ENCODE measurements at regions not wholly inside any gene's neighbourhood (a gene's known extent, or its start where the extent isn't known, plus 50 kb on each side); places are given as distances from the start of the nearest gene placed in this dataset.

- Histone ChIP-seq H3K79me1 (ENCODE audit: low read depth in 1 of 2, low read length in 2 of 2) (no peaks in the 10 kb centered on the region), H2AFZ (replicated peaks; ENCODE audit: low read length, poor library complexity) (no peak overlapping the region), H2BK5ac (ENCODE audit: low read depth, low read length, poor library complexity, severe bottlenecking) (no peak overlapping the region), H4K8ac (ENCODE audit: low read depth in 2 of 2, low read length in 2 of 2) (no peak overlapping the region), H4K20me1 (ENCODE audit: insufficient read depth, low read length) (no peaks in the 10 kb centered on the region), H3K27ac (ENCODE audit: insufficient read depth, low read length) (no peak overlapping the region), H3K9me3 (ENCODE audit: control insufficient read depth, insufficient read depth, low read length) (peaks cover 10% of the 10 kb centered on the region), H3K9me1 (ENCODE audit: insufficient read depth, low read length) (no peaks in the 10 kb centered on the region), H4K5ac (ENCODE audit: low read depth, low read length) (no peak overlapping the region), H3K56ac (ENCODE audit: extremely low read depth, insufficient read depth, low read length) (no peak overlapping the region), H3K4ac (ENCODE audit: low read depth, low read length) (no peak overlapping the region), H4K91ac (ENCODE audit: insufficient read depth, low read depth, low read length) (no peak overlapping the region), H3K36me3 (ENCODE audit: control insufficient read depth, insufficient read depth, low read length) (no peaks in the 10 kb centered on the region), H3K4me2 (ENCODE audit: low read depth, low read length) (no peak overlapping the region), H3K27me3 (ENCODE audit: control insufficient read depth, insufficient read depth, low read length) (no peaks in the 10 kb centered on the region), H2BK15ac (ENCODE audit: low read depth, low read length) (no peak overlapping the region), H3K4me3 (ENCODE audit: insufficient read depth, low read depth, low read length) (no peak overlapping the region), H3K9ac (ENCODE audit: low read depth, low read length) (no peak overlapping the region), H3K14ac (replicated peaks; ENCODE audit: low read depth, low read length) (no peak overlapping the region), H2BK20ac (ENCODE audit: low read depth, low read length) (no peak overlapping the region), H2AK9ac (replicated peaks; ENCODE audit: low read depth, low read length, poor library complexity) (no peak overlapping the region), H2BK120ac (ENCODE audit: low read depth, low read length) (no peak overlapping the region), H3K18ac (ENCODE audit: low read depth, low read length) (no peak overlapping the region), H2AK5ac (ENCODE audit: low read depth, low read length) (no peak overlapping the region), H3K23ac (ENCODE audit: low read depth, low read length) (no peak overlapping the region), H3K4me1 (ENCODE audit: control insufficient read depth, insufficient read depth, low read length) (no peaks in the 10 kb centered on the region)
- DNase-seq = no peak
- in situ Hi-C loops (cut with MboI; ENCODE audit: low sequenced_read_pairs) (no loop called here), dilution Hi-C loops (cut with HindIII; ENCODE audit: low sequenced_read_pairs, unreplicated experiment) (no loop called here), intact Hi-C loops (cut with micrococcal nuclease) (no loop called here)
- WGBS, 2 experiments (ENCODE audit: extremely low coverage in 2 of 2, insufficient read length in 1 of 2) = 64 to 100% methylated on average over 1 to 2 of the region's 3 CpGs
- TF ChIP-seq RCOR1 (IDR thresholded peaks at IDR 0.05; ENCODE audit: insufficient replicate concordance, low read length) = no peak
- no peak for TF ChIP-seq RFX5 (IDR thresholded peaks at IDR 0.05; ENCODE audit: low read depth, low read length)
- TF ChIP-seq MXI1 (IDR thresholded peaks at IDR 0.05; ENCODE audit: borderline replicate concordance, low read depth, low read length) = no peak
- TF ChIP-seq CHD1 (IDR thresholded peaks at IDR 0.05; ENCODE audit: low read depth, low read length) = no peak
- no peak for TF ChIP-seq BHLHE40 (IDR thresholded peaks at IDR 0.05; ENCODE audit: low read depth, low read length)
- TF ChIP-seq MAZ (IDR thresholded peaks at IDR 0.05; ENCODE audit: borderline replicate concordance, low read depth, low read length) = no peak
- TF ChIP-seq FOS (IDR thresholded peaks at IDR 0.05; ENCODE audit: low read depth, low read length) = no peak
- TF ChIP-seq CTCF (conservative IDR thresholded peaks at IDR 0.05; ENCODE audit: low read depth, low read length) = no peak
- ChIA-PET CTCF (no interaction called here), POLR2A (ENCODE audit: unreplicated experiment) (no interaction called here)
- BruUV-seq (replicated peaks) = no TSS peak
- ATAC-seq (ENCODE audit: low read depth) = no peak
Observed at GRCh38 chr20:60314727-60315126, 356.5 kb downstream of the CDH26 start.
